ENCODE measurements at regions not wholly inside any gene's neighbourhood (a gene's known extent, or its start where the extent isn't known, plus 50 kb on each side); places are given as distances from the start of the nearest gene placed in this dataset.

GRCh38 chr15:46918462-46919140 lies 798.7 kb upstream of the SEMA6D start:
- Histone ChIP-seq H2AFZ (replicated peaks; ENCODE audit: low read length, poor library complexity) (no peak overlapping the region), H3K9ac (ENCODE audit: low read depth, low read length) (no peak overlapping the region), H4K5ac (ENCODE audit: low read depth, low read length) (no peak overlapping the region), H3K56ac (ENCODE audit: extremely low read depth, insufficient read depth, low read length) (no peak overlapping the region), H3K14ac (replicated peaks; ENCODE audit: low read depth, low read length) (no peak overlapping the region), H3K79me1 (ENCODE audit: low read depth in 1 of 2, low read length in 2 of 2) (no peaks in the 10 kb centered on the region), H3K18ac (ENCODE audit: low read depth, low read length) (no peak overlapping the region), H3K36me3 (ENCODE audit: control insufficient read depth, insufficient read depth, low read length) (no peaks in the 10 kb centered on the region), H2BK5ac (ENCODE audit: low read depth, low read length, poor library complexity, severe bottlenecking) (no peak overlapping the region), H4K91ac (ENCODE audit: insufficient read depth, low read depth, low read length) (no peak overlapping the region), H3K4ac (ENCODE audit: low read depth, low read length) (no peak overlapping the region), H3K9me3 (ENCODE audit: control insufficient read depth, insufficient read depth, low read length) (peaks cover 8% of the 10 kb centered on the region; the same call in 1 of the 2 replicates), H3K4me3 (ENCODE audit: insufficient read depth, low read depth, low read length) (no peak overlapping the region), H3K27me3 (ENCODE audit: control insufficient read depth, insufficient read depth, low read length) (no peaks in the 10 kb centered on the region), H2AK5ac (ENCODE audit: low read depth, low read length) (no peak overlapping the region), H4K20me1 (ENCODE audit: insufficient read depth, low read length) (no peaks in the 10 kb centered on the region), H2AK9ac (replicated peaks; ENCODE audit: low read depth, low read length, poor library complexity) (no peak overlapping the region), H4K8ac (ENCODE audit: low read depth in 2 of 2, low read length in 2 of 2) (no peak overlapping the region), H2BK120ac (ENCODE audit: low read depth, low read length) (no peak overlapping the region), H2BK15ac (ENCODE audit: low read depth, low read length) (no peak overlapping the region), H3K4me2 (ENCODE audit: low read depth, low read length) (no peak overlapping the region), H3K27ac (ENCODE audit: insufficient read depth, low read length) (no peak overlapping the region), H3K4me1 (ENCODE audit: control insufficient read depth, insufficient read depth, low read length) (no peaks in the 10 kb centered on the region), H3K9me1 (ENCODE audit: insufficient read depth, low read length) (no peaks in the 10 kb centered on the region), H3K23ac (ENCODE audit: low read depth, low read length) (no peak overlapping the region), H2BK20ac (ENCODE audit: low read depth, low read length) (no peak overlapping the region)
- ChIA-PET CTCF (no interaction called here), POLR2A (ENCODE audit: unreplicated experiment) (no interaction called here)
- dilution Hi-C loops (cut with HindIII; ENCODE audit: low sequenced_read_pairs, unreplicated experiment): no loop called here
- in situ Hi-C loops (cut with MboI; ENCODE audit: low sequenced_read_pairs): no loop called here
- TF ChIP-seq MXI1 (IDR thresholded peaks at IDR 0.05; ENCODE audit: borderline replicate concordance, low read depth, low read length) (no peak), SMC3 (IDR thresholded peaks at IDR 0.05; ENCODE audit: low read depth, low read length) (no peak), MAFK (IDR thresholded peaks at IDR 0.05; ENCODE audit: low read depth, low read length) (no peak), USF2 (IDR thresholded peaks at IDR 0.05; ENCODE audit: low read depth, low read length) (no peak), MAZ (IDR thresholded peaks at IDR 0.05; ENCODE audit: borderline replicate concordance, low read depth, low read length) (no peak), CHD1 (IDR thresholded peaks at IDR 0.05; ENCODE audit: low read depth, low read length) (no peak), RCOR1 (IDR thresholded peaks at IDR 0.05; ENCODE audit: insufficient replicate concordance, low read length) (no peak), ELK1 (IDR thresholded peaks at IDR 0.05; ENCODE audit: borderline replicate concordance, low read depth, low read length) (no peak), POLR2A (IDR thresholded peaks at IDR 0.05; ENCODE audit: low read depth, low read length) (no peak), RFX5 (IDR thresholded peaks at IDR 0.05; ENCODE audit: low read depth, low read length) (no peak), RAD21 (IDR thresholded peaks at IDR 0.05; ENCODE audit: low read length) (no peak), NFE2L2 (IDR thresholded peaks at IDR 0.05; ENCODE audit: low read depth, low read length) (no peak), BHLHE40 (IDR thresholded peaks at IDR 0.05; ENCODE audit: low read depth, low read length) (no peak), CEBPB (IDR thresholded peaks at IDR 0.05; ENCODE audit: low read depth, low read length) (no peak), FOS (IDR thresholded peaks at IDR 0.05; ENCODE audit: low read depth, low read length) (no peak)
- TF ChIP-seq, protein P1, sequence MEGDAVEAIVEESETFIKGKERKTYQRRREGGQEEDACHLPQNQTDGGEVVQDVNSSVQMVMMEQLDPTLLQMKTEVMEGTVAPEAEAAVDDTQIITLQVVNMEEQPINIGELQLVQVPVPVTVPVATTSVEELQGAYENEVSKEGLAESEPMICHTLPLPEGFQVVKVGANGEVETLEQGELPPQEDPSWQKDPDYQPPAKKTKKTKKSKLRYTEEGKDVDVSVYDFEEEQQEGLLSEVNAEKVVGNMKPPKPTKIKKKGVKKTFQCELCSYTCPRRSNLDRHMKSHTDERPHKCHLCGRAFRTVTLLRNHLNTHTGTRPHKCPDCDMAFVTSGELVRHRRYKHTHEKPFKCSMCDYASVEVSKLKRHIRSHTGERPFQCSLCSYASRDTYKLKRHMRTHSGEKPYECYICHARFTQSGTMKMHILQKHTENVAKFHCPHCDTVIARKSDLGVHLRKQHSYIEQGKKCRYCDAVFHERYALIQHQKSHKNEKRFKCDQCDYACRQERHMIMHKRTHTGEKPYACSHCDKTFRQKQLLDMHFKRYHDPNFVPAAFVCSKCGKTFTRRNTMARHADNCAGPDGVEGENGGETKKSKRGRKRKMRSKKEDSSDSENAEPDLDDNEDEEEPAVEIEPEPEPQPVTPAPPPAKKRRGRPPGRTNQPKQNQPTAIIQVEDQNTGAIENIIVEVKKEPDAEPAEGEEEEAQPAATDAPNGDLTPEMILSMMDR (conservative IDR thresholded peaks at IDR 0.05; ENCODE audit: low read depth, low read length): no peak
- BruUV-seq (replicated peaks): no TSS peak
- ATAC-seq (ENCODE audit: low read depth) (no peak), DNase-seq (no peak)
- WGBS, 2 experiments (ENCODE audit: extremely low coverage in 2 of 2, insufficient read length in 1 of 2): 70% methylated on average over 2 of the region's 20 CpGs; no CpG with 5 or more reads in 1 of the 2 experiments
- intact Hi-C loops (cut with micrococcal nuclease): no loop called here

Data from IMR-90 (cell line).